RWPE2 (cell line): ENCODE measurements at regions not wholly inside any gene's neighbourhood (a gene's known extent, or its start where the extent isn't known, plus 50 kb on each side); places are given as distances from the start of the nearest gene placed in this dataset.
"Not testable (repeated sequence)": the region's sequence is repeated elsewhere in the genome, so short reads cannot be mapped to it uniquely, and the experiment has no call there.

ENCODE experiments used
- ATAC-seq: fragments of 200-7000 bp; cut with Tn5 transposase; 3 replicates; pipeline ENCODE4 v1.9.1; 2021; ENCODE audit warnings: low read depth
- DNase-seq: peaks from one replicate; pipeline ENCODE4 v3.0.0-alpha.2; 2020; ENCODE audit warnings: low spot score
- H3K27ac ChIP-seq: fragments of 450-650 bp; 2 replicates; pipeline ENCODE4 v1.5.1; 2017; ENCODE audit warnings: mild to moderate bottlenecking; ENCODE audit not compliant: poor library complexity, severe bottlenecking
- H3K27me3 ChIP-seq: fragments of 250-450 bp; sonication (Bioruptor Pico); 2 replicates; pipeline ENCODE4 v1.5.1; 2021; ENCODE audit warnings: mild to moderate bottlenecking, moderate library complexity; ENCODE audit not compliant: insufficient read depth, poor library complexity, severe bottlenecking
- H3K36me3 ChIP-seq: fragments of 250-450 bp; sonication (Bioruptor Pico); 2 replicates; pipeline ENCODE4 v1.5.1; 2020; ENCODE audit warnings: low read depth, mild to moderate bottlenecking, moderate library complexity
- H3K4me1 ChIP-seq: fragments of 250-450 bp; sonication (Bioruptor Pico); 2 replicates; pipeline ENCODE4 v1.5.1; 2021; ENCODE audit warnings: mild to moderate bottlenecking, moderate library complexity; ENCODE audit not compliant: insufficient read depth, poor library complexity, severe bottlenecking
- H3K4me3 ChIP-seq: fragments of 250-450 bp; sonication (Bioruptor Pico); 2 replicates; pipeline ENCODE4 v1.5.1; 2021; ENCODE audit warnings: mild to moderate bottlenecking, moderate library complexity; ENCODE audit not compliant: severe bottlenecking
- H3K9me3 ChIP-seq: fragments of 250-450 bp; sonication (Bioruptor Pico); 2 replicates; pipeline ENCODE4 v1.5.1; 2021; ENCODE audit warnings: mild to moderate bottlenecking, moderate library complexity; ENCODE audit not compliant: severe bottlenecking

DNA sequence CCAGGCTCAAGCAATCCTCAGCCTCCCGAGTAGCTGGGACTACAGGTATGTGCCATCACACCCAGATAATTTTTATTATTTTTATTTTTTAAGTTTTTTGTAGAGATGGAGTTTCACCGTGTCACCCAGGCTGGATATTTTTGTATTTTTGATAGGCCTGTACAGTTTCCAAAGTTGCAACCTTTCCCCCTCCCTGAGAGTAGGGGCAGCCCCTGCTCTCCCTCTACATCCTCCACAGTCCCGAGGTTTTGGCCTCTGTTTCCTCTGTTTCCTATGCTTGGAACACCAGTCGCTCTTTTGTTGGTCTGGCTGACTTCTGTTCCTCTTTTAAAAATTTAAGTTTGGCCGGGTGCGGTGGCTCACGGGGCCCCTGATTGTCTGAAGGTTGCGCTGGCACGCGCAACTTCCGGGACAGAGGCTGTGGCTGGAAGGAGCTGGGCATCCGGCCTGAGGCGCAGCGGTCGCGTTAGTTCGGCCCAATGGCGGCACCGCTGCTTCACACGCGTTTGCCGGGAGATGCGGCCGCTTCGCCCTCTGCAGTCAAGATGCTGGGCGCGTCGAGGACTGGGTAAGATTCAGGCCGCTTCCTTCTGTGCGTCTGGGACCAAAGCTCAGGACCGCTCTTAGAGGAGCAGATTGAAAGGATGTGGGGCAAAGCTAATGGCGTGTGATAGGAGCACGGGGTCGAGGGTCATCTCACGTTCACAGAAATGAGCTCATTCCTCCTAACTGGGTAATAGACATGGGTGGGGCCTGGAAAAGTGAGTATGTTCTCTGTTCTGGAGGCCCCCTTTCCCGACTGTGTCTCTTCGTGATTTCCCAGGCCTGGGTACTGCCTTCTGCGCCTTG is 89.9 kb downstream of the LAT start:
- ATAC-seq: peak; percentile 86
- not testable (repeated sequence) for H3K27ac ChIP-seq, H3K4me1 ChIP-seq, H3K27me3 ChIP-seq, DNase-seq, H3K36me3 ChIP-seq, H3K9me3 ChIP-seq, H3K4me3 ChIP-seq

DNA sequence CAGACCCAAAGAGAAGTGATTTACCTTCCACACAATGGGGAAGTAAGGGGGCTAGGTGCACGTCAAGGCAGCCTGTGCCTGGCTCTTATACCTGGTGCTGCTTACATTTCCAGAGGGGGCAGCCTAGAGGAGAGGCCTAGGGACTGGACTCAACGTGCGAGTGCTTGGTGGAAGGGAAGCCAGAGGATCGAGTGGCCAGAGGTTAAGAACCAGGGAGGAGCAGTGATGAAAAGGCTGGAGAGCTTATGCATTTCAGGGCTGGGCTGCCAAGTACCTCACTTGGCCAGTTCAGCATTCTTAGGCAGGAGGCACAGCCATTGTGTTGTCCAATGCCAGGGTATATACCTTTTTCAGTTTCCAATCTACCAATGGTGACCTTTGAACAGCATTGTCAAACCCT is 77.4 kb downstream of the LAT start:
- not testable (repeated sequence) for DNase-seq, H3K27ac ChIP-seq, H3K27me3 ChIP-seq, H3K36me3 ChIP-seq, H3K4me3 ChIP-seq, ATAC-seq, H3K9me3 ChIP-seq, H3K4me1 ChIP-seq

DNA sequence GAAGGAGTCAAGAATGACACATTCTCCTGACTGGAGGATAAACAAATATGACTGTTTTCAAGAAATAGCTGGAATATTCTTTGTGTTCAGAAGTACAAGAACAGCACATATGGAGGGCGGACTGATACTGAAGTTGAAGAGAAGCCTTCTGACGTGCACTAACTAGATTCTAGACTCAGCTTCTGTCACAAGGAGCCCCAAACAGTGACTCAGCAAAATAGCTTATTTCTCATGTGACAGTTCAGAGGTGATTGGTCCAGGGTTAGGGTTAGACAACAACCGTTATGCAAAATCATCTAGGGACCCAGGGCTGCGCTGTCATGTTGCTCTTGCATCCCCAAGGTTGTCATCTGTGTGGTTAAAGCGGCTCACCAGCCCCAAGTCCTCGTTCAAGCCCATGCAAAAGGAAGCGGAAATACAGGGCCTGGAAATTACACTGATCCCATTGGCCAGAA is 76.6 kb downstream of the LAT start:
- not testable (repeated sequence) for DNase-seq, H3K36me3 ChIP-seq, H3K27ac ChIP-seq, ATAC-seq, H3K4me1 ChIP-seq, H3K27me3 ChIP-seq, H3K4me3 ChIP-seq, H3K9me3 ChIP-seq

DNA sequence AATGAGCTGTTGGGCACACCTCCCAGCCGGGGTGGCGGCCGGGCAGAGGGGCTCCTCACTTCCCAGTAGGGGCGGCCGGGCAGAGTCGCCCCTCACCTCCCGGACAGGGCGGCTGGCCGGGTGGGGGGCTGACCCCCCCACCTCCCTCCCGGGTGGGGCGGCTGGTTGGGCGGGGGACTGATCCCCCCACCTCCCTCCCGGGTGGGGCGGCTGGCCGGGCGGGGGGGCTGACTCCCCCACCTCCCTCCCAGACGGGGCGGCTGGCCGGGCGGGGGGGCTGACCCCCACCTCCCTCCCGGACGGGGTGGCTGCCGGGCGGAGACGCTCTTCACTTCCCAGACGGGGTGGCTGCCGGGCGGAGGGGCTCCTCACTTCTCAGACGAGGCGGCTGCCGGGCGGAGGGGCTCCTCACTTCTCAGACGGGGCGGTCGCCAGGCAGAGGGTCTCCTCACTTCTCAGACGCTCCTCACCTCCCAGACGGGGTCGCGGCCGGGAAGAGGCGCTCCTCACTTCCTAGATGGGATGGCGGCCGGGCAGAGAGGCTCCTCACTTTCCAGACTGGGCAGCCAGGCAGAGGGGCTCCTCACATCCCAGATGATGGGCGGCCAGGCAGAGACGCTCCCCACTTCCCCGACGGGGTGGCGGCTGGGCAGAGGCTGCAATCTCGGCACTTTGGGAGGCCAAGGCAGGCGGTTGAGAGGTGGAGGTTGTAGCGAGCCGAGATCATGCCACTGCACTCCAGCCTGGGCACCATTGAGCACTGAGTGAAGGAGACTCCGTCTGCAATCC is 75.4 kb downstream of the LAT start:
- not testable (repeated sequence) for ATAC-seq, H3K36me3 ChIP-seq, DNase-seq, H3K27me3 ChIP-seq, H3K4me1 ChIP-seq, H3K27ac ChIP-seq, H3K9me3 ChIP-seq, H3K4me3 ChIP-seq

DNA sequence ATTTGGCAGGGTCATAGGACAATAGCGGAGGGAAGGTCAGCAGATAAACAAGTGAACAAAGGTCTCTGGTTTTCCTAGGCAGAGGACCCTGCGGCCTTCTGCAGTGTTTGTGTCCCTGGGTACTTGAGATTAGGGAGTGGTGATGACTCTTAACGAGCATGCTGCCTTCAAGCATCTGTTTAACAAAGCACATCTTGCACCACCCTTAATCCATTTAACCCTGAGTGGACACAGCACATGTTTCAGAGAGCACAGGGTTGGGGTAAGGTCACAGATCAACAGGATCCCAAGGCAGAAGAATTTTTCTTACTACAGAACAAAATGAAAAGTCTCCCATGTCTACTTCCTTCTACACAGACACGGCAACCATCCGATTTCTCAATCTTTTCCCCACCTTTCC is 74.7 kb downstream of the LAT start:
- H3K4me1 ChIP-seq, ATAC-seq, DNase-seq, H3K9me3 ChIP-seq, H3K27me3 ChIP-seq, H3K36me3 ChIP-seq, H3K4me3 ChIP-seq, H3K27ac ChIP-seq: not testable (repeated sequence)
